HG03135 (cell line): ENCODE measurements at regions not wholly inside any gene's neighbourhood (a gene's known extent, or its start where the extent isn't known, plus 50 kb on each side); places are given as distances from the start of the nearest gene placed in this dataset.

Experiments
- ATAC-seq: cut with Tn5 transposase; IDR thresholded peaks from one replicate; pipeline ENCODE4 v1.9.1; 2021; ENCODE audit warnings: mild to moderate bottlenecking, moderate library complexity; ENCODE audit not compliant: unreplicated experiment

GRCh38 chr5:159638954-159639559, 277.2 kb upstream of the ADRA1B start:
- no peak for ATAC-seq

- no peak for ATAC-seq
These were observed 276.7 kb upstream of the ADRA1B start for GRCh38 chr5:159639590-159639989.

- ATAC-seq, result no peak
These were observed 275.8 kb upstream of the ADRA1B start for GRCh38 chr5:159640446-159640845.

- no peak for ATAC-seq
These were observed 275.4 kb upstream of the ADRA1B start for GRCh38 chr5:159640921-159641320.

DNA sequence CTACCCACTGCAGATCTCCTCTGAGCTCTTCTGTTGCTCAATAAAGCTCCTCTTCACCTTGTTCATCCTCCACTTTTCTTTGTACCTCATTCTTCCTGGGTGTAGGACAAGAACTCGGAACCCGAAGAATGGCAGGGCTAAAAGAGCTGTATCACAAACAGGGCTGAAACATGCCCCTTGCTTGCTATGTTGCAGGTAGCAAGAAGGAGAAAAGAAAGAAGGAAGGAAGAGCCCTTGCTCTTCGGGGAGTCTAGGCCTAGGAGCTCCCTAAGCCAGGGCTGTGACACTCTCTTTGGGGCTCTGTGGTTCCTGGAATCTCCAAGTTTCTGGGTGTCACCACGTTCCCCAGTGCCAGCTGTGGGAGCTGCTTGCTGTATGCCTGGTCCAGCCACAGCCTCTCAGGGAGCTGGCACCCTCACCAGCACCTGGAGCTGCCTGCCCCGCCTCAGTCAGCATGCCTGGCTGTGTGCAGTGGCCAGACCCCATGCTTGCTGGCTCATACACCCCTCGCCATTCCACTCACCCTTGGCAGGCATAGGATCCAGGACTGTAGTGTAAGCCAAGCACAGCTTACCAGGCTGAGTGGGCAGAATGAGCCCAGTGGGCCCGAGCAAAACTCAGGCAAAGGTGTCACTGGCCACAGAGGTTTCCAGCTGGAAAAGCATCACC, 274.8 kb upstream of the ADRA1B start:
- no peak for ATAC-seq

- no peak for ATAC-seq
These were observed 273.9 kb upstream of the ADRA1B start for GRCh38 chr5:159642379-159642778.

DNA sequence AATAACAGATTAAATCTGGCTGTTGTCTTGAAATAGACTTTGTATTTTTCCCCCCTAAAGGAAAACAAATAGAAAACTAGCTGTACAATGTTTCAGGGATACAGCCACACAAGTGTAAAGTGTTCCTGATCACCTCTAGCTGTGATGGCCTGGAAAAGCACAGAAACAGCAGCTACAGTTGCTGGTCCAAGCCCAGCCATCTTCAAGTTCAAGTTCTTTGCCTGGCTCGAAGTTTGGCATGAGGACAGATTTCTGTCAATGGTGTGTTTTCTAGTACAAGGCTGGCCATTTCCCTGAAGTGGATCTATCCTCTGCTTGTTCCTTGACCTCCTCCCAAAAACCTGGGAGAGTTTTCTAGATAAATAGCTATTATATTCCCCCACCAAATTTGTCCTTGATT, 272.2 kb upstream of the ADRA1B start:
- no peak for ATAC-seq

DNA sequence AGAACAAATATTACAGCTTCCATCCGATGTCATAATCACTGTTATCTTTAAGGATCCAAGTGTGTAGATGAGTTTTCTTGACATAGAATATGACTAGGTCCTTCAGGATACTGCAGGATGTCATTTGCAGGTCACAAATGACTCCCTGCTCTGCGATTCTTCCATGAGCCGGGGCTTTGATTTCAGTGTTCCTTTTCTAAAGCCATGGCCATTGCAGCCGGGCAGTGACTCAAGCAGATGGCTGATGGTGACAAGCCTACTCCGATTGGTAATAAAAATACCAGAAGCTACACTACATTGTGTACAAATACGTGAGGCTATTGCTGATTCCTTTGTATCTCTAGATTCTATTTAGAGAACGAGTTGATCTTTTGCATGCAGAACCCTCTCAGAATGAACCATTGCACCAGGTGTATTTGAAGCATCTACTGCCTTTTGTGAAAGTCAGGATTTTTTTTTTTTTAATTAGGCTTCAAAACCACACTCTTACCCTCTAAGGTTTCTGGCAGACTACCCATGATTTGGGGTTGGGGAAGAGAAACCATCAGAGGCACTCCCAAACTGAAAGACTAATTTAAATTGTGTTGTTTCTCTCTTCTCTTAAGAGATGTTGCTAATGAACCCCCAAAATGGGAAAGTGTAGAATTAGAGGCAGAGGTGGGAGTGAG, 271.0 kb upstream of the ADRA1B start:
- no peak for ATAC-seq

GRCh38 chr5:159650803-159651202, 265.5 kb upstream of the ADRA1B start:
- ATAC-seq, result no peak

GRCh38 chr5:159655757-159656409, 260.4 kb upstream of the ADRA1B start:
- no peak for ATAC-seq

GRCh38 chr5:159657298-159657697, 259.0 kb upstream of the ADRA1B start:
- no peak for ATAC-seq

- ATAC-seq, result no peak
These were observed 258.5 kb upstream of the ADRA1B start for GRCh38 chr5:159657771-159658170.

DNA sequence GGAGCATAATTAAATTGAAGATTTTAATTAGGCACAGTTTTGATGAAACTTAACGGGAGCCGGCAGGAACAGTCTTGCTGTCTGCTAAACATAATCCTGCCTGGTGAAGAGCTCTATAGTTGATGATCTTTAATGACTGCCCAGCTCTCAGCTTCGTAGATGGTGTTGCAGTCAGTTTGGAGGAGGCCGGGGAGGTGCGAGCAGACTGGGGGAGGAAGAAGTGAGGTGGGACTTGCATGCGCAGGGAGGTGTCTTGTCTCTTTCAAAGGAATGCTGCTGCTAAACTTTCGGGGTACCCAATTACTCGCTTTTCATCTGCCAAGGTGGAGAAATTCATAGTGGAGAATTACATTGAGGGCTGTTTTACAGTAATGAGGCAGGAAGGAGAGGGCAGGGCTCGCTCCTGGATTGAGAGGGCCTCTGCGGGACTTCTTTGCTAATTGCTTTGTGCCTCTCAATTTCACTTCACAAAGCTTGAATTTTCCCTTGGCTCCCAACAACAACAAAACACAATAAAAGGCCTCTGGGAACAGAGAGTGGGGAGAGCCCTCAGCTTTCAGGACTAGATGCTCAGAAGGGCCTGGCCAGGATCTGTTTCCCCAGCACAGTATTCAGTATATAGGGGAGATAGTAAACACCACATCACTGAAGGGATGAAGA, 257.9 kb upstream of the ADRA1B start:
- no peak for ATAC-seq

GRCh38 chr5:159660401-159660800, 255.9 kb upstream of the ADRA1B start:
- ATAC-seq, result no peak

DNA sequence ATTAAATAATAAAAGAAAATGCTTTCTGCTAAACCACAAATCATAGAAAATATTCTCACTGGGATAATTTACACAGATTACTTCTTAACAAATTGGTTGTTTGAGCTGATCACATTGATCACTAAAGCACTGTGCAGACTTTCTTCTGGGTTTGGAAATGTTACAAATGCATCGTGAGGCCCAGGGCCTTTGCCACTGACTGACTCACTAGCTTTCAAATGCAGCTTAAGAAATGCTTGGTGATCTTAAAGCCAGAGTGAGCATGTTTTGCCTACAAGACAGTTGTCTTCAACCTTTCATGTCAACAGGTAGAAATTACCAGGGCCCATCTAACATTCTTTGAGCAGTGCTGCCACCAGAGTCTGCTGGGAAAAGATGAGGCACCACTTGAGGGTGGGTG, 252.3 kb upstream of the ADRA1B start:
- ATAC-seq, result no peak

- no peak for ATAC-seq
These were observed 249.0 kb upstream of the ADRA1B start for GRCh38 chr5:159667286-159667685.

DNA sequence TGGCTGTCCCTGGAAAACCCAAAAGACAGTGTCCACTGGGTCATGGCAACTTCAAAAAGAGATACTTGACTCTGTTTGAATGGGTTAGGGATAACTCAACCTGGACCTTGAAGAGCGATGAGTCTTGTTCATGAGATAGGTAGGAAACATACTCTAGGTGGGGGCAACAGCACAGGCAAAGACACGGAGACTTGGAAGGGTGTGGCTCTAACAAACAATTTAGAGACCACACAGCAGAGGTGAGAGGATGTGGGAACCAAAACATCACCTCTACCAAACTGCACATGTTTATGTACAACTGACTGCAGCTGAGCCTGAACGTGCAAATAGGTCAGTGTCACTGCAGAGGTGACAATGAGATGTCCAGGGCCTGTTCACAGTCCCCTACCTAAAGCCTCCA, 247.7 kb upstream of the ADRA1B start:
- no peak for ATAC-seq

DNA sequence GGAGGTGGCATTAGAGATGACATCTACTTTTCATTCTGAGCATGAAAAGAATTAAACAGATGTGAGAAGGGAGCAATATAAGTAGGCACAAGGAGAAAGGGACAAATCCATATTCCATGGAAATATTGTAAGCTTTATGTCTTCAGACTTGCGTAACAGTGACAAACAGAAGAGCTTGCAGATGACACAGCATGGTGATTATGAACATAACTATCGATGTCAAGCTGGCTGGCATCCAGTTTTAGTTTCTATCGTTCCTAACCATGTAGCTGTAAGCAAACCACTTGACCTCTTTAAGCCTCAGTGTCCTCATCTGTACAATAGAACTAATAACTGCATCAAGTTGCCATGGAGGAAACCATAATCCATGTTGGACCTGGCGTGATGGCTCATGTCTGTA, 246.7 kb upstream of the ADRA1B start:
- ATAC-seq, result no peak

DNA sequence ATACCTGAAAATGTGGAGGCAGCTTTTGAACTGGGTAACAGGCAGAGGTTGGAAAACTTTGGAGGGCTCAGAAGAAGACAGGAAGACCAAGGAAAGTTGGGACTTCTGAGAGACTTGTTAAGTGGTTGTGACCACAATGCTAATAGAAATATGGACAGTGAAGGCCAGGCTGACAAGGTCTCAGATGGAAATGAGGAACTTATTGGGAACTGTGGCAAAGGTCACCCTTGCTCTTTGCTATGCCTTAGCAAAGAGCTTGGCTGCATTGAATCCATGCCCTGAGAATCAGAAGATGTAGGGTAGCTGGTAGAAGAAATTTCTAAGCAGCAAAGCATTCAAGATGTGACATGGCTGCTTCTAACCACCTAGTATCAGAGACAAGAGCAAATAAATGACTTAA, 244.4 kb upstream of the ADRA1B start:
- ATAC-seq, result no peak

- no peak for ATAC-seq
These were observed 242.7 kb upstream of the ADRA1B start for GRCh38 chr5:159673538-159673937.

- no peak for ATAC-seq
These were observed 237.5 kb upstream of the ADRA1B start for GRCh38 chr5:159678657-159679392.
